Keratinocyte (primary cell): ENCODE measurements at regions not wholly inside any gene's neighbourhood (a gene's known extent, or its start where the extent isn't known, plus 50 kb on each side); places are given as distances from the start of the nearest gene placed in this dataset.

ENCODE experiments used
- CTCF ChIP-seq, 3 experiments: IDR thresholded peaks in 1 of 3; conservative IDR thresholded peaks in 1 of 3; optimal IDR thresholded peaks in 1 of 3; 2 replicates in 2 of 3; 3 replicates in 1 of 3; pipeline versions ENCODE3 to v1.5.1; 2011; ENCODE audit warnings: low read length in 3 of 3, mild to moderate bottlenecking in 3 of 3, moderate library complexity in 2 of 3, control low read depth in 1 of 3, inconsistent platforms in 1 of 3; ENCODE audit not compliant: insufficient read depth in 2 of 3; ENCODE audit errors: extremely low read depth in 1 of 3
- EZH2 ChIP-seq: IDR thresholded peaks from one replicate; pipeline ENCODE4 v1.6.1; 2012; ENCODE audit warnings: inconsistent platforms, mild to moderate bottlenecking, low read length, moderate library complexity

- TF ChIP-seq CTCF (optimal IDR thresholded peaks at IDR 0.05 in 1 of 3, IDR thresholded peaks at IDR 0.05 in 1 of 3, conservative IDR thresholded peaks at IDR 0.05 in 1 of 3; ENCODE audit: extremely low read depth in 1 of 3, insufficient read depth in 2 of 3, low read length in 3 of 3) (no peak), EZH2 (no peak)
Measured at GRCh38 chr3:116927918-116928317, 218.3 kb downstream of the TUSC7 start.
